ENCODE measurements at regions not wholly inside any gene's neighbourhood (a gene's known extent, or its start where the extent isn't known, plus 50 kb on each side); places are given as distances from the start of the nearest gene placed in this dataset.

GRCh38 chr3:178451799-178452198, 84.4 kb upstream of the KCNMB2 start:
- no peak overlapping the region for H3K4me3 ChIP-seq (ENCODE audit: low read depth, low read length)
- TF ChIP-seq, protein P1, sequence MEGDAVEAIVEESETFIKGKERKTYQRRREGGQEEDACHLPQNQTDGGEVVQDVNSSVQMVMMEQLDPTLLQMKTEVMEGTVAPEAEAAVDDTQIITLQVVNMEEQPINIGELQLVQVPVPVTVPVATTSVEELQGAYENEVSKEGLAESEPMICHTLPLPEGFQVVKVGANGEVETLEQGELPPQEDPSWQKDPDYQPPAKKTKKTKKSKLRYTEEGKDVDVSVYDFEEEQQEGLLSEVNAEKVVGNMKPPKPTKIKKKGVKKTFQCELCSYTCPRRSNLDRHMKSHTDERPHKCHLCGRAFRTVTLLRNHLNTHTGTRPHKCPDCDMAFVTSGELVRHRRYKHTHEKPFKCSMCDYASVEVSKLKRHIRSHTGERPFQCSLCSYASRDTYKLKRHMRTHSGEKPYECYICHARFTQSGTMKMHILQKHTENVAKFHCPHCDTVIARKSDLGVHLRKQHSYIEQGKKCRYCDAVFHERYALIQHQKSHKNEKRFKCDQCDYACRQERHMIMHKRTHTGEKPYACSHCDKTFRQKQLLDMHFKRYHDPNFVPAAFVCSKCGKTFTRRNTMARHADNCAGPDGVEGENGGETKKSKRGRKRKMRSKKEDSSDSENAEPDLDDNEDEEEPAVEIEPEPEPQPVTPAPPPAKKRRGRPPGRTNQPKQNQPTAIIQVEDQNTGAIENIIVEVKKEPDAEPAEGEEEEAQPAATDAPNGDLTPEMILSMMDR (IDR thresholded peaks at IDR 0.05; ENCODE audit: insufficient read depth, low read length, missing control alignments) = no peak
- ChIA-PET CTCF (no interaction called here), POLR2A (no interaction called here)
- DNase-seq (ENCODE audit: low read depth, low spot score) = no peak

DNA sequence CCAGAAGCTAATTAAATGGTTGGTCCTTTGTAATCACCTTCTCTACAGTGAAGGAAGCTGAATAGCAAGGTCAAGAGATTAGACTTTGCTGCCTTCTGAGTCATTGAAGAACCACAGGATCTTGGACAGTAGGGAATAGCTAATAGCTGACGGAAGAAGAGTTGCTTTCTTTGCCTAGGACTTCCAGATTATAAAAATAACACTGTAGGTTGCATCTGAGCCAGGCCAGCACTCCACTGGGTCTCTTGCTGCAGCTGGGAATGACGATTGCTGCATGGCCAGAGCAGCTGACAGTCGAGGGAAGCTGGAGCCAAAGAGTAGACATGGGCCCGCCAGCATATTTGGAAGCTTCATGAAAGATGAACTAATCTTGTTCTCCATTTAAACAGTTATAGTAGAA, 81.5 kb upstream of the KCNMB2 start:
- TF ChIP-seq, protein P1 (IDR thresholded peaks at IDR 0.05; ENCODE audit: insufficient read depth, low read length, missing control alignments) = no peak
- H3K4me3 ChIP-seq (ENCODE audit: low read depth, low read length) = no peak overlapping the region
- CTCF ChIA-PET = no interaction called here
- POLR2A ChIA-PET = no interaction called here
- DNase-seq (ENCODE audit: low read depth, low spot score) = no peak

DNA sequence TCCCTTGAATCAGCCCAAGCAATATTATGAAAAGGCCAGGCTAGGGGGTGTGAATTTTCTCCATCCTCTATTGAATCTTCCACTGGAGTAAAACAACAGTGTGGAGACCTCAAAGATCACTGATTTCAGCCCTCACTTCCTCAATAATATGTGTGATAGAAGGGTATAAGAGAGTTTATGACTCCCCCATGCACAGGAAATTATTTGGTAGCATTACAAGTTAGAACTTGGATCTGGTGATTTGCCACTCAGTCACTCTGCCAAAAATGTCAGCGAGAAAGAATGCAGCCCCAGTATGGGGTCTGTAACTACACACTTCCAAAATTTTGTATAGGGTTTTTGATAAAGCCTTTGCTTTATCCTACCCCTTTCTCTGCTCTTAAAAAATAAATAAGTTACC, 81.0 kb upstream of the KCNMB2 start:
- CTCF ChIA-PET = no interaction called here
- POLR2A ChIA-PET = no interaction called here
- DNase-seq (ENCODE audit: low read depth, low spot score) = no peak

DNA sequence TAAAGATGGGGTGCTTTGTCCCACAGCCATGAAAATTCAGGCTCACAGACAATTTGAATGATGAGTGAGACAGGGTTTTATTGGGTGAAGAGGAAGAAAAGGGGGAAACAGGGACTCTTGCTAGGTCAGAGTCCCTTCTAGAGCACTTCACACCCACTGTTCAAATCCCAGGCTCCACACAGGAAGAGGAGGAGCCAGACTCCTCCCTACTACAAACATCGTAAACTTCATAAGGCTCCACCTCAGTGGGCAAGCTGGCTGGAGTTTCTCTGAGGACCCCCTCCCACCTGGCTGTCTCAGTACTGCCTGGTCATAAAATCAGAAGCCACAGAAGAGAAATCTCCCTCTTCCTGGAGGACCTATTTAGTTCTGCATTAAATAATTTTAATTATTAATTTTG, 80.3 kb upstream of the KCNMB2 start:
- DNase-seq (ENCODE audit: low read depth, low spot score) = no peak
- TF ChIP-seq, protein P1 (IDR thresholded peaks at IDR 0.05; ENCODE audit: insufficient read depth, low read length, missing control alignments) = no peak
- CTCF ChIA-PET = no interaction called here
- POLR2A ChIA-PET = no interaction called here
- no peak overlapping the region for H3K4me3 ChIP-seq (ENCODE audit: low read depth, low read length)

More for the DNA sequence above, 81.0 kb upstream of the KCNMB2 start:
- TF ChIP-seq, protein P1 (IDR thresholded peaks at IDR 0.05; ENCODE audit: insufficient read depth, low read length, missing control alignments) = no peak
- H3K4me3 ChIP-seq (ENCODE audit: low read depth, low read length) = no peak overlapping the region

DNA sequence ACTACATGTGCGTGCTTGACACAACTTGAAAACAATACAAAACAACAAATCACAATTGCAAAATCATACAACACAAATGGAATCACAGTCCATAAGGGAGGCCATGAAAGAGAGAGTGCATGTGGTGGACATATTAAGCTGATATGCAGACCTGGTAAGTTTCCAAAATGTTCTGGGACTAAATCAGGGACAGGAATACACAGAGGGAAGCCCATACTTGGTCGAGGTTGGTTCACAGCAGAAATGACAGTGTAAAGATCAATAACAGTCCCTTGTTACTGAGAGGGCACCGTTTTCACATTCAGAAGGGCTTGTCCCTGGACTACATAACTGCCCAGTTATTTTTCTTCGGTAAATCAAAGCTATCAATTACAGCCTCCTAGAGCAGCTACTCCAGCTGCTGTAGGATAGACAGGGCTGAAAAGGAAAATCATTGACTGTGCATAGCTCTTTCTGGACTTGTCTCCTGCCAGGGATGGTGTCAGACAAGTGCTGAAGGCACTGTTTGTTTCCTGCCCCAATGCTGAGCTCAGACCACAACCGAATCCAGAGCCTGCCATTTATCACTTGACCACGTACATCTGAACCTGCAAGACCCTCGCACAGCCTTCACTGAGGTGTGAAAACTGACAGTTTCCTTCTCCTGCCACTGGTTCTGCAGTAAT, 79.5 kb upstream of the KCNMB2 start:
- CTCF ChIA-PET = no interaction called here

GRCh38 chr3:178457511-178457910, 78.7 kb upstream of the KCNMB2 start:
- H3K4me3 ChIP-seq (ENCODE audit: low read depth, low read length) = no peak overlapping the region
- TF ChIP-seq, protein P1 (IDR thresholded peaks at IDR 0.05; ENCODE audit: insufficient read depth, low read length, missing control alignments) = no peak
- POLR2A ChIA-PET = no interaction called here
- DNase-seq (ENCODE audit: low read depth, low spot score) = no peak
- CTCF ChIA-PET = no interaction called here

More for the DNA sequence above, 79.5 kb upstream of the KCNMB2 start:
- POLR2A ChIA-PET = no interaction called here
- TF ChIP-seq, protein P1 (IDR thresholded peaks at IDR 0.05; ENCODE audit: insufficient read depth, low read length, missing control alignments) = no peak
- DNase-seq (ENCODE audit: low read depth, low spot score) = no peak
- H3K4me3 ChIP-seq (ENCODE audit: low read depth, low read length) = no peak overlapping the region

All from AG04449 (cell line).